Tibial artery (tissue), 4 donors: ENCODE measurements at regions not wholly inside any gene's neighbourhood (a gene's known extent, or its start where the extent isn't known, plus 50 kb on each side); places are given as distances from the start of the nearest gene placed in this dataset.
"Not testable (repeated sequence)": the region's sequence is repeated elsewhere in the genome, so short reads cannot be mapped to it uniquely, and the experiment has no call there.

ENCODE experiments used
- DNase-seq, 2 donors: peaks; one replicate each; pipeline ENCODE4 v3.0.0-alpha.2; 2019
- H3K27ac ChIP-seq, 2 donors: fragments of 200-600 bp; sonication (generic) in 1 of 2; 1 replicate in 1 of 2; 2 replicates in 1 of 2; pipeline ENCODE4 v1.5.1; 2018 to 2019; ENCODE audit warnings: mild to moderate bottlenecking in 1 of 2
- H3K27me3 ChIP-seq, 2 donors: fragments of 200-600 bp; sonication (generic) in 1 of 2; one replicate each; pipeline versions ENCODE4 v1.5.1 to v1.6.0; 2016 to 2019
- H3K36me3 ChIP-seq, 3 donors: fragments of 200-600 bp; sonication (generic) in 2 of 3; one replicate each; pipeline ENCODE4 v1.5.1; 2016 to 2019; ENCODE audit warnings: mild to moderate bottlenecking in 2 of 3
- H3K4me1 ChIP-seq, 4 donors: fragments of 200-600 bp; sonication (generic) in 2 of 4; 1 replicate in 3 of 4; 2 replicates in 1 of 4; pipeline ENCODE4 v1.5.1; 2016 to 2019
- H3K4me3 ChIP-seq, 2 donors: fragments of 200-600 bp; sonication (generic) in 1 of 2; 1 replicate in 1 of 2; 2 replicates in 1 of 2; pipeline ENCODE4 v1.5.1; 2018 to 2019; ENCODE audit warnings: mild to moderate bottlenecking in 2 of 2
- H3K9me3 ChIP-seq, 3 donors: fragments of 200-600 bp; sonication (generic) in 1 of 3; one replicate each; pipeline ENCODE4 v1.5.1; 2016 to 2019
- CTCF ChIP-seq, 2 experiments: fragments of 200-600 bp in 1 of 2; fragments of 450-650 bp in 1 of 2; IDR thresholded peaks; one replicate each; pipeline ENCODE4 v1.5.1; 2017 to 2019; ENCODE audit warnings: antibody characterized with exemption in 2 of 2, mild to moderate bottlenecking in 1 of 2, moderate library complexity in 1 of 2
- intact Hi-C: fragments of 100-400 bp; cut with DNase I; formaldehyde crosslinking; loops from one replicate; pipeline ENCODE4 v1.15.0; 2023; ENCODE audit warnings: low total_unique reads

- TF ChIP-seq CTCF (IDR thresholded peaks at IDR 0.05), result no peak
- intact Hi-C loops, result no loop called here
These were observed 117.5 kb upstream of the BASP1 start for GRCh38 chr5:17099946-17100345.

GRCh38 chr5:17103461-17103860, 114.0 kb upstream of the BASP1 start:
- intact Hi-C loops, result no loop called here
- H3K27ac ChIP-seq, result no peak overlapping the region

More at GRCh38 chr5:17099946-17100345, 117.5 kb upstream of the BASP1 start:
- Histone ChIP-seq H3K27me3 (no peaks in the 10 kb centered on the region), H3K4me1 (no peaks in the 10 kb centered on the region), H3K9me3 (no peaks in the 10 kb centered on the region), H3K36me3 (no peaks in the 10 kb centered on the region), H3K27ac (no peak overlapping the region), H3K4me3 (no peak overlapping the region)
- no peak for DNase-seq

GRCh38 chr5:17105744-17106418, 111.5 kb upstream of the BASP1 start:
- H3K4me3 ChIP-seq, result no peak overlapping the region
- no peak for TF ChIP-seq CTCF (IDR thresholded peaks at IDR 0.05)
- intact Hi-C loops, result no loop called here
- H3K9me3 ChIP-seq, result no peaks in the 10 kb centered on the region
- H3K27me3 ChIP-seq, result no peaks in the 10 kb centered on the region
- DNase-seq, result peak in 1 of 2 donors; percentile 23
- no peaks in the 10 kb centered on the region for H3K4me1 ChIP-seq
- H3K36me3 ChIP-seq, result no peaks in the 10 kb centered on the region
- no peak overlapping the region for H3K27ac ChIP-seq

More at GRCh38 chr5:17103461-17103860, 114.0 kb upstream of the BASP1 start:
- Histone ChIP-seq H3K36me3 (no peaks in the 10 kb centered on the region), H3K27me3 (no peaks in the 10 kb centered on the region), H3K4me1 (no peaks in the 10 kb centered on the region), H3K9me3 (no peaks in the 10 kb centered on the region), H3K4me3 (no peak overlapping the region)
- TF ChIP-seq CTCF (IDR thresholded peaks at IDR 0.05), result no peak
- no peak for DNase-seq

- no peak for TF ChIP-seq CTCF (IDR thresholded peaks at IDR 0.05)
- intact Hi-C loops, result no loop called here
- Histone ChIP-seq H3K4me1 (no peaks in the 10 kb centered on the region), H3K36me3 (no peaks in the 10 kb centered on the region), H3K27me3 (no peaks in the 10 kb centered on the region), H3K27ac (no peak overlapping the region), H3K9me3 (no peaks in the 10 kb centered on the region), H3K4me3 (no peak overlapping the region)
- DNase-seq, result no peak
These were observed 110.9 kb upstream of the BASP1 start for GRCh38 chr5:17106521-17106920.

- H3K4me1 ChIP-seq, H3K36me3 ChIP-seq, H3K9me3 ChIP-seq, H3K27ac ChIP-seq, intact Hi-C loops, H3K4me3 ChIP-seq, DNase-seq, H3K27me3 ChIP-seq: not testable (repeated sequence)
These were observed 105.2 kb upstream of the BASP1 start for GRCh38 chr5:17112091-17112716.

- Histone ChIP-seq H3K4me1 (peaks cover 0 to 7% (median 0%) of the 10 kb centered on the region in 4 donors), H3K4me3 (no peak overlapping the region), H3K27ac (no peak overlapping the region), H3K27me3 (no peaks in the 10 kb centered on the region), H3K36me3 (no peaks in the 10 kb centered on the region), H3K9me3 (no peaks in the 10 kb centered on the region)
- DNase-seq, result no peak
- TF ChIP-seq CTCF (IDR thresholded peaks at IDR 0.05), result no peak
- intact Hi-C loops, result no loop called here
These were observed 104.1 kb upstream of the BASP1 start for GRCh38 chr5:17113174-17113958.
